SU-DHL-6 (cell line): ENCODE measurements at regions not wholly inside any gene's neighbourhood (a gene's known extent, or its start where the extent isn't known, plus 50 kb on each side); places are given as distances from the start of the nearest gene placed in this dataset.

Experiments
- CTCF ChIP-seq: fragments of 200-600 bp; sonication (generic); IDR thresholded peaks from one replicate; pipeline ENCODE4 v1.5.1; 2017; ENCODE audit warnings: antibody characterized with exemption, mild to moderate bottlenecking, low read length, moderate library complexity; ENCODE audit not compliant: insufficient read depth, poor library complexity, severe bottlenecking
- EZH2phosphoT487 ChIP-seq: fragments of 200-600 bp; sonication (generic), shearing (Covaris generic); conservative IDR thresholded peaks from 2 replicates; pipeline ENCODE4 v1.6.1; 2018; ENCODE audit warnings: mild to moderate bottlenecking, antibody characterized with exemption, low read length, moderate library complexity, mixed read lengths

GRCh38 chr14:44353805-44354204, 153.3 kb downstream of the FSCB start:
- TF ChIP-seq CTCF (no peak), EZH2phosphoT487 (no peak)
